Prostate gland (tissue), 2 donors: ENCODE measurements at regions not wholly inside any gene's neighbourhood (a gene's known extent, or its start where the extent isn't known, plus 50 kb on each side); places are given as distances from the start of the nearest gene placed in this dataset.

Experiments
- CTCF ChIP-seq, 4 experiments: fragments of 200-600 bp in 2 of 4; fragments of 450-650 bp in 2 of 4; sonication (generic) in 2 of 4; IDR thresholded peaks; 1 replicate in 3 of 4; 2 replicates in 1 of 4; pipeline ENCODE4 v1.5.1; 2016 to 2019; ENCODE audit warnings: antibody characterized with exemption in 4 of 4, mild to moderate bottlenecking in 2 of 4, moderate library complexity in 2 of 4
- POLR2A ChIP-seq: fragments of 450-650 bp; IDR thresholded peaks from one replicate; pipeline ENCODE4 v1.6.1; 2016; ENCODE audit warnings: antibody characterized with exemption, mild to moderate bottlenecking
- POLR2AphosphoS5 ChIP-seq: sonication (generic); formaldehyde crosslinking; IDR thresholded peaks from one replicate; pipeline ENCODE4 v1.6.1; 2017; ENCODE audit warnings: antibody characterized with exemption

GRCh38 chr13:56351041-56351440 lies 789.7 kb upstream of the PRR20A start:
- TF ChIP-seq CTCF (IDR thresholded peaks at IDR 0.05) (no peak), POLR2AphosphoS5 (no peak), POLR2A (no peak)
